ENCODE measurements at regions not wholly inside any gene's neighbourhood (a gene's known extent, or its start where the extent isn't known, plus 50 kb on each side); places are given as distances from the start of the nearest gene placed in this dataset.

DNA sequence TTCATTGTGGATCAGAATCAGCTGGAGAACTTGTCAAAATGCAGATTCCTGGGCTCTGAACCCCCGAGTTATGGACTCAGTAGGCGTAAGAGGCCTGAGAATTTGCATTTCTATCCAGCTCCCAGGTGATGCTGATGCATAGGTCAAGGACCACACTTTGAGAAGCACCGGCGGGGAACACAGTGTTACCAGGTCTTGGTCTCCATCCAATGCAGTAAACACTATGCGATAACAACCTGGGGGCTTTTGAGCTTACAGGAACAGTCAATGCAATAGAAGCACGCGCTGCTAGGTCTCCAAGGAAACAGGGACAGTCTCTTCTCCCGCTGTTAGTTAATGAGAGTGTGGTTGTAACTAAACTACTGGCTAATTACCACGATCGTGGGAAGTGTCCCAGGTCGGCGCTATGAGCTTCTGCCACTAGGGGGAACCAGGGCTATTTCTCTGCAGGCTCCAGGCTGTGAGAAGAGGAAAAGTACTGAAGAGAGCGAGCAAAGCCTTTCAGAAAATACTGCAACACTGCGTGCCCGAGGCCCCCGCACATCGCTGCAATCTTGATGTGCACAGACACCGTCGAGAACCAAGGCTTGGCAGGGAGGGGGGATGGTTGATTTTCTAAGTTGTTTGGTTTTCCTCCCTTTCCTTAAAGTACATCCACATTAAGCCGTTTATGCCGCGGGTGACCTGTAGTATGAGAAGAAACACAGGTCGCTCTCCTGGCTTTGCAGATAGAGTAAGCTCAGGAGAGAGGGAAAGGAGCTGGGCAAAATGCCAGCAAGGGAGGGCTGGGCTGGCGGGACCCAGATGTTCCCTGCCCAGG is 52.0 kb upstream of the KCNA1 start:
- ATAC-seq (ENCODE audit: low FRiP score) = peak; percentile 69
- peak; percentile 64 for DNase-seq (ENCODE audit: low spot score)
- TF ChIP-seq, protein P1, sequence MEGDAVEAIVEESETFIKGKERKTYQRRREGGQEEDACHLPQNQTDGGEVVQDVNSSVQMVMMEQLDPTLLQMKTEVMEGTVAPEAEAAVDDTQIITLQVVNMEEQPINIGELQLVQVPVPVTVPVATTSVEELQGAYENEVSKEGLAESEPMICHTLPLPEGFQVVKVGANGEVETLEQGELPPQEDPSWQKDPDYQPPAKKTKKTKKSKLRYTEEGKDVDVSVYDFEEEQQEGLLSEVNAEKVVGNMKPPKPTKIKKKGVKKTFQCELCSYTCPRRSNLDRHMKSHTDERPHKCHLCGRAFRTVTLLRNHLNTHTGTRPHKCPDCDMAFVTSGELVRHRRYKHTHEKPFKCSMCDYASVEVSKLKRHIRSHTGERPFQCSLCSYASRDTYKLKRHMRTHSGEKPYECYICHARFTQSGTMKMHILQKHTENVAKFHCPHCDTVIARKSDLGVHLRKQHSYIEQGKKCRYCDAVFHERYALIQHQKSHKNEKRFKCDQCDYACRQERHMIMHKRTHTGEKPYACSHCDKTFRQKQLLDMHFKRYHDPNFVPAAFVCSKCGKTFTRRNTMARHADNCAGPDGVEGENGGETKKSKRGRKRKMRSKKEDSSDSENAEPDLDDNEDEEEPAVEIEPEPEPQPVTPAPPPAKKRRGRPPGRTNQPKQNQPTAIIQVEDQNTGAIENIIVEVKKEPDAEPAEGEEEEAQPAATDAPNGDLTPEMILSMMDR (IDR thresholded peaks at IDR 0.05) = peak in 1 of 3 donors; percentile 72

DNA sequence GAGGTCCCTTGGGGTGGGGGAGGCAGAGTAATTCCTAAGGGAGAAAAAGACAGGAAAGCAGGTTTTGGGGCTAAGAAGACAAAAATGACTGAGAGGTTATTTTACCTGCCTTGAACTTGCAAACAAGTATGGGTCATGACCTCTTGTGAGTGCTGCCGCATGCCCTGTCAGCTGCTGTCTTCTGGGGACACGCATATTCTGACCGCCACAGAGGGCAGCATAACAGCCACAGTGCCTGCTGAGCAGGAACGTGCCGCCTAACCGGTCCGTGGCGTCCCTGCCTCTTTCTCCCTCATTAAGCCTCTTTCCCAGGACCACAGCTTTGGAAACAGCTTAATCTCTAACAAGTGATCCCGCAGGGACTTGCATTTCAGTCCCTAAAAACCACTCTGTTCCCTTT is 51.3 kb upstream of the KCNA1 start:
- DNase-seq (ENCODE audit: low spot score) = no peak
- TF ChIP-seq, protein P1 (IDR thresholded peaks at IDR 0.05) = no peak
- no peak for ATAC-seq (ENCODE audit: low FRiP score)

DNA sequence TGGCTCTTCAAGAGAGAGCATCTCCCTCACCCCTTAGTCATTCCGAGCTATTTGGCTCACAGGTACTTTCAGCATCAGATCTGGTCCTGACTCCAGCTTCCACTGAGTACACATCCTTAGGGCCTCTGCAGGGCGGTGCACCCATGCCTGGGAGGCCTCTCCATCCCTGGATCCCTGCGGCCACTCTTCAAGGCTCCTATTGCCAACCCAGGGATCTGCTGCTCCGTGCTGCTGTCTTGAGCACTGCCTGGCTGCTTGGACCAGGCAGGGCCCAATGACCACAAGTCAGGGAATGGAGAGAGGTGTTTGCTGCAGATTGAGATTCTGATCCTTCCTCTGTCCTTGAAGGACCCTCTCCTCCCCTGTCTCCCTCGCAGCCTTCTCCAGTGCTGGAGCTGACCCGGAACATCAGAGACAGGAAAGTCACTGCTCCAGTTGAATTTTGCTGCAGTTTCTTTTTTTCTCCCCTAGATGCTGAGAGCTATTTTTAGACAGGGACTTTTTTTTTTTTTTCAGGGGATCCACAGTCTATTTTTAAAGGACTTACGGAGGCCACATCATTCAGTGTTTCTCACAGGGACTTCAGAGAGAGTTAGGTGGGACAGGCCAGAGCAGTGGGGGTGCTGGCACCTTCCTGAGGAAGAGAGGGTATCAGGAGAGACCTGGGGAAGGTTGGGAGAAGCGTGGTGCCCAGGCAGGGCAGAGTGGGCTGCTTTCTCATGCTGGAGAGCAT is 50.1 kb upstream of the KCNA1 start:
- ATAC-seq (ENCODE audit: low FRiP score) = no peak
- no peak for DNase-seq (ENCODE audit: low spot score)
- TF ChIP-seq, protein P1 (IDR thresholded peaks at IDR 0.05) = no peak
